ENCODE measurements at regions not wholly inside any gene's neighbourhood (a gene's known extent, or its start where the extent isn't known, plus 50 kb on each side); places are given as distances from the start of the nearest gene placed in this dataset.

DNA sequence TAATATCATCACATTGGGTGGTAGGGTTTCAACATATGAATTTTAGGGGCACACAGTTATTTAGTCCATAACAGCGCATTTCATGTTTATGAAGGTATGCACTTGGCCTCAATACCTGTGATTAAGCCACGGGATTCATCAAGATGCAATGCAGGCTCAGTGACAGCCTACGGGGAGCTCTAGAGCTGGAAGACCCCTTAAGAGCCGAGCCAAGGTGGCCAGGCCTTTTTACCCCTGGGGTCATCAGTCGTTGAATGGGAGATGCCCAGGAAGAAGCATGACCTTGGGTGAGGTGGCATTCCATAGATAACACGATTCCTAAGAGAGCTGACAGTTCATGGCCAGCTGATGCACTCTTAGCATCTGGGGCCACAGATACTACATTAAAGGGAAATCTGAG lies 380.0 kb downstream of the ZNF536 start:
- Histone ChIP-seq H3K14ac (ENCODE audit: insufficient read depth, low read length) (no peak overlapping the region), H4K5ac (ENCODE audit: insufficient read length, low read depth, low read length) (no peak overlapping the region), H3K23me2 (ENCODE audit: insufficient read length, low read depth, low read length, poor library complexity, severe bottlenecking) (no peaks in the 10 kb centered on the region), H2BK120ac (ENCODE audit: low read depth, low read length, poor library complexity, severe bottlenecking) (no peak overlapping the region), H2AK5ac (ENCODE audit: insufficient read length, low read length) (no peak overlapping the region), H4K20me1 (ENCODE audit: control insufficient read depth, insufficient read depth, insufficient read length) (no peaks in the 10 kb centered on the region), H3K79me2 (ENCODE audit: insufficient read depth, low read length) (no peaks in the 10 kb centered on the region), H2BK12ac (ENCODE audit: insufficient read length, low read depth, low read length) (no peak overlapping the region), H4K8ac (replicated peaks; ENCODE audit: insufficient read length, low read depth, low read length) (no peak overlapping the region), H3K56ac (ENCODE audit: insufficient read length, low read depth, low read length) (no peak overlapping the region), H3K9ac (ENCODE audit: extremely low read depth, insufficient read length, low read length) (no peak overlapping the region), H2AFZ (ENCODE audit: low read length) (no peak overlapping the region), H4K91ac (ENCODE audit: insufficient read length, low read depth, low read length) (no peak overlapping the region), H2BK20ac (ENCODE audit: low read depth, low read length, poor library complexity, severe bottlenecking) (no peak overlapping the region), H2BK15ac (ENCODE audit: low read depth, low read length) (no peak overlapping the region), H3T11ph (ENCODE audit: low read length) (no peak overlapping the region), H3K27ac (ENCODE audit: insufficient read length, low read depth, low read length) (no peak overlapping the region), H3K79me1 (ENCODE audit: insufficient read depth, low read depth, low read length, poor library complexity, severe bottlenecking) (no peaks in the 10 kb centered on the region), H2BK5ac (ENCODE audit: insufficient read length, low read length) (no peak overlapping the region), H3K9me3 (ENCODE audit: control insufficient read depth, low read depth, low read length) (no peaks in the 10 kb centered on the region), H3K18ac (ENCODE audit: insufficient read length, low read depth, low read length) (no peak overlapping the region), H3K27me3 (ENCODE audit: insufficient read depth, low read length) (no peaks in the 10 kb centered on the region), H3K4ac (ENCODE audit: low read depth, low read length) (no peak overlapping the region), H3K23ac (ENCODE audit: insufficient read length, low read depth, low read length) (no peak overlapping the region), H3K4me2 (ENCODE audit: insufficient read depth, insufficient read length, low read length) (no peak overlapping the region), H3K4me1 (ENCODE audit: insufficient read depth, low read length) (no peaks in the 10 kb centered on the region)
- H3K4me3 Mint-ChIP-seq: no peak overlapping the region
- H3K27me3 Mint-ChIP-seq (ENCODE audit: low read depth): peaks cover 6% of the 10 kb centered on the region
- TF ChIP-seq, protein P1, sequence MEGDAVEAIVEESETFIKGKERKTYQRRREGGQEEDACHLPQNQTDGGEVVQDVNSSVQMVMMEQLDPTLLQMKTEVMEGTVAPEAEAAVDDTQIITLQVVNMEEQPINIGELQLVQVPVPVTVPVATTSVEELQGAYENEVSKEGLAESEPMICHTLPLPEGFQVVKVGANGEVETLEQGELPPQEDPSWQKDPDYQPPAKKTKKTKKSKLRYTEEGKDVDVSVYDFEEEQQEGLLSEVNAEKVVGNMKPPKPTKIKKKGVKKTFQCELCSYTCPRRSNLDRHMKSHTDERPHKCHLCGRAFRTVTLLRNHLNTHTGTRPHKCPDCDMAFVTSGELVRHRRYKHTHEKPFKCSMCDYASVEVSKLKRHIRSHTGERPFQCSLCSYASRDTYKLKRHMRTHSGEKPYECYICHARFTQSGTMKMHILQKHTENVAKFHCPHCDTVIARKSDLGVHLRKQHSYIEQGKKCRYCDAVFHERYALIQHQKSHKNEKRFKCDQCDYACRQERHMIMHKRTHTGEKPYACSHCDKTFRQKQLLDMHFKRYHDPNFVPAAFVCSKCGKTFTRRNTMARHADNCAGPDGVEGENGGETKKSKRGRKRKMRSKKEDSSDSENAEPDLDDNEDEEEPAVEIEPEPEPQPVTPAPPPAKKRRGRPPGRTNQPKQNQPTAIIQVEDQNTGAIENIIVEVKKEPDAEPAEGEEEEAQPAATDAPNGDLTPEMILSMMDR (conservative IDR thresholded peaks at IDR 0.05): no peak
- H3K27ac Mint-ChIP-seq: no peak overlapping the region
- WGBS (ENCODE audit: extremely low coverage, insufficient read length, low lambda C conversion rate): no CpG with 5 or more reads among the region's 6 CpGs
- H3K4me1 Mint-ChIP-seq: no peaks in the 10 kb centered on the region
- H3K9me3 Mint-ChIP-seq: peaks cover 3 to 11% of the 10 kb centered on the region in 2 experiments; a peak in 4 of 5 replicates
- no peak for DNase-seq
- H3K36me3 Mint-ChIP-seq (ENCODE audit: insufficient read depth in 1 of 3, low read depth in 3 of 3): no peaks in the 10 kb centered on the region

Data from H9 (cell line).